HG02870 (cell line): ENCODE measurements at regions not wholly inside any gene's neighbourhood (a gene's known extent, or its start where the extent isn't known, plus 50 kb on each side); places are given as distances from the start of the nearest gene placed in this dataset.

Experiments used
- ATAC-seq: cut with Tn5 transposase; IDR thresholded peaks from one replicate; pipeline ENCODE4 v1.9.1; 2021; ENCODE audit warnings: mild to moderate bottlenecking, moderate library complexity; ENCODE audit not compliant: unreplicated experiment

DNA sequence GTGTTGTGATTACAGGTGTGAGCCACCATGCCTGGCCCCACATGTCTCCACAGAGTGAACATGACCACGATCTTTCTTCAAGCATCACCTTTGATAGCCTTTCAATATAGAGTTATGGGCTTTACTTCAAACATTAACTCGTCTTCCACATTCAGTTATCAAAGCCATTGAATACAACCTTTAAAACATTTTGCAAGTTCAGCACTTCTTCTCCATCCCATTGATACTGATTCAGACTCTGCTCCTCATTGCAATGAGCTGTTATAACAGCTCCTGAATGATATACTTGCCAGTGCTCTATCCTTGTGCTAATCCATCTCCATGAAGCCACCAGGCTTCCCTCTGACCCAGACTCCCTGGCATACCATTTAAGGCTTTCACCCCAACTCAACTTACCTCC, 223.5 kb upstream of the EEA1 start:
- ATAC-seq: no peak

- no peak for ATAC-seq
Observed at GRCh38 chr12:93153321-93153720, 224.2 kb upstream of the EEA1 start.

- no peak for ATAC-seq
Observed at GRCh38 chr12:93154096-93154728, 223.5 kb upstream of the NUDT4 start.

DNA sequence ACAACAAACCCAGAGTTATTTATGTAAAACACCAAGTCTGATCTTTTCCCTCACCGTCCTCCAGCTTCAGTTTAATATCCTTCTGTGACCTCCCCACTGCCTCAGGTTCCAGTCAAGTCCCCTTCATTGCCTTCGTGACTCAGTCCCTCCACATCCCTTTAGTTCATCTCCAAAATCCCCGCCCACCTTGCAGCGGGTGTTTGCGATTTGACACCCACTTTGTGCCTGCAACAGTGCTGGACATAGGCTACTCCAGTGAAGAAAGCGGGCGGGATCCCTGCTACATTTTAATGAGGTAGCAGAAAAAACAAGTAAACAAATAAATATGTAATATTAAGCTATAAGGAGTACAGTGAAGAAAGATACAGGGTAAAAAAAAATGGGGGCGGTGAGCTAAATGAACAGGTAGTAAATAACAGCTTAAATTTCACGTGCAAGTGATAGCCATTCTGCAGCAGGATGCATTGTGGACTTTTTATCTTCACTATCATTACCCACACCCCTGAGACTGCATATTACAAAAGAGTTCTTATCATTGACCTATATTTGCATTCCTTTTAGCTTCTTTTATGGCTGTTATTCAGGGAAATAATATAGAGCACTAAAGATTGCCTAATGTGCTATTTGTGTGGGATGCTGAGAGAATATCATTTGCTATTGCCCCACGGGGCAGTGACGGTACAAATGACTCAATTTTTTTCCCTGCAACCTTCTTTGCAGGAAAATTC, 222.8 kb upstream of the NUDT4 start:
- ATAC-seq: no peak

GRCh38 chr12:93156086-93156716, 221.5 kb upstream of the NUDT4 start:
- no peak for ATAC-seq

DNA sequence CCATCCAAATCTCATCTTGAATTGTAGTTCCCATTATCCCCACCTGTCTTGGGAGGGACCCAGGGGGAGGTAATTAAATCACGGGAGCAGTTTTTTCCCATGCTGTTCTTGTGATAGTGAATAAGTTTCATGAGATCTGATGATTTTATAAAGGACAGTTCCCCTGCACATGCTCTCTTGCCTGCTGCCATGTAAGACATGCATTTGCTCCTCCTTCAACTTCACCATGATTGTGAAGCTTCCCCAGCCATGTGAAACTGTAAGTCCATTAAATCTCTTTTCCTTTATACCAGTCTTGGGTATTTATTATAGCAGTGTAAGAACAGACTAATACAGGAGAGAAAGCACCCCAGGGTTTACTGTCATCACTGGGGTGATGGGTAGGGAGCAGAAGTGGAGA, 220.4 kb upstream of the NUDT4 start:
- no peak for ATAC-seq

GRCh38 chr12:93158065-93158843, 219.5 kb upstream of the NUDT4 start:
- ATAC-seq: no peak

GRCh38 chr12:93163260-93164036, 214.3 kb upstream of the NUDT4 start:
- ATAC-seq: no peak

- ATAC-seq: no peak
Observed at GRCh38 chr12:93164103-93164880, 213.4 kb upstream of the NUDT4 start.

DNA sequence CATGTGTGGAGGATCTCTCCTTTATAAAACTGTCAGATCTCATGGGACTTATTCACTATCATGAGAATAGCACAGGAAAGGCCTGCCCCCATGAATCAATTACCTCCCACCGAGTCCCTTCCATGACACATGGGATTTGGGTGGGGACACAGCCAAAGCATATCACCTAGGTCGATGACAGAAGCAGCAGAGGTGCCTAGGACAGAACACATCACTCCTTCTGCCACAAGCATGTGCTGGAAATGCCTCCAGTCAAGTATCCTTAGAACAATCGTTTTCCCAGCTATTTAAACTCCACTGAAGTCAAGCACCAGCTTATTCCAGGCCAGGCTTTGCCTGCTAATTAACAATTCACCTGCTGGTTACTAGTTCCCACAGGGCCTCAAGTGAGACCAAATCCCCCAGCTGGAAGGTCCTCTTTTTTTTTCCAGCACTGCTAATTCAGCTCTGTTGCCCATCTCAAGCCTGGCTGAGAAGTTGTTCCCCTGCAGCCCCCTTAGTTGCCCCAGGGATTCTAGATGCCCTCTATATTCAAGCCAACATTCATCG, 212.3 kb upstream of the NUDT4 start:
- no peak for ATAC-seq

GRCh38 chr12:93166541-93167307, 211.0 kb upstream of the NUDT4 start:
- ATAC-seq: peak; percentile 70

DNA sequence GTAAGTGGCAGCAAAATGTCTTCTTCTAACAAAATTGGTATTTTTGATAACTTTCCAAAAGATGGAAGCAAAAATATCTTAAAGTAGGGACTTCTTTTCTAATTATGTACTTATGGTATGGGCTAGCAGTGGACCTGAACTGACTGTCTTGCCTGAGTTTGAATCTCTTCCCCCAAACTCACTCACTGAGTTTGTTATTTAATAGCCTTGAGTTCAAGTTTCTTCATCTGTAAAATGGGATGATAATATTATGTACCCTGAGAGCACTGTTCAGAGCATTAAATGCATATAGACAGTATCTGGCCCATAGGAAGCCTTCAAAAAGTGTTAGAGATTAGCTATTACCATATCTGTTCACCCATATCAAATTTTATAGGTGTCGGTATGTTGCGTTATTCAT, 210.4 kb upstream of the NUDT4 start:
- ATAC-seq: no peak

GRCh38 chr12:93167841-93168492, 209.8 kb upstream of the NUDT4 start:
- ATAC-seq: peak; percentile 69

GRCh38 chr12:93168751-93169150, 209.0 kb upstream of the NUDT4 start:
- ATAC-seq: no peak

DNA sequence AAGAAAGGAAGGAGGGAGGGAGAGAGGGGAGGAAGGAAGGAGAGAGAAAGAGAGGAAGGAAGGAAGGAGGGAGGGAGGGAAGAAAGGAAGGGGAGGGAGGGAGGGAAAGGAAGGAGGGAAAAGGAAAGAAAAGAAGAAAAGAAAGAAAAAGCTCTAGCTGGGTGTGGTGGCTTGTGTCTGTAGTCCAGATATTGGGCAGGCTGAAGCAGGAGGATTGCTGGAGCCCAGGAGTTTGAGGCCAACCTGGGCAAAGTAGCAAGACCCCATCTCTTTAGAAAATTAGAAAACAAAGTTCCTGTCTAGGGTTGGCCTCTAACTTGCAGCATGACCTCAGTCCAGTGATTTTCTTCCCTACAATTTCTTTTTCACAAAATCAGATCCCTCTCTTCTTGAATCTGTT, 208.2 kb upstream of the NUDT4 start:
- ATAC-seq: no peak

DNA sequence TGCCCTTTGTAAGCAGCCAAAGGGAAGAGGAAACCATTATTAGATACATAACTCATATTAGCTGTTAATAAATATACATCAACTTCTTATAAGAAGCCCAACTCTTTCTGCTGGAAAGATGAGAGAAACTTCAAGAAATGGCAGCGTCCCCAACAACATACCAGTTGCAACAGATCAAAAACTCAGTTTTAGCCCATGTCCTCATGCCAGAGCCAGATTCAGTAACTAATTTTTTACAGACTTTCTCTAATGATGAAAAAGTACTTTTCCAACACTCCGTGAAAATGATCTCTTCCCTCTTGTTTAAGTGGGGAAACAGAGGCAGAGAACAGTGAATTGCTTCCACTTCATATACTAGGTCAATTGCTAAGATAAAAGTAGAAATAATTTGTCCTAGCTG, 206.8 kb upstream of the NUDT4 start:
- ATAC-seq: no peak

GRCh38 chr12:93173178-93173957, 204.4 kb upstream of the NUDT4 start:
- ATAC-seq: no peak

- no peak for ATAC-seq
Observed at GRCh38 chr12:93174048-93174447, 203.7 kb upstream of the NUDT4 start.
